GM23248 (cell line): ENCODE measurements at regions not wholly inside any gene's neighbourhood (a gene's known extent, or its start where the extent isn't known, plus 50 kb on each side); places are given as distances from the start of the nearest gene placed in this dataset.
"Not testable (repeated sequence)": the region's sequence is repeated elsewhere in the genome, so short reads cannot be mapped to it uniquely, and the experiment has no call there.

Experiments
- DNase-seq: peaks from one replicate; pipeline ENCODE4 v3.0.0-alpha.2; 2015
- H2AFZ ChIP-seq: fragments of 200-600 bp; sonication (generic); 2 replicates; pipeline ENCODE4 v1.6.1; 2016; ENCODE audit warnings: antibody characterized with exemption
- H3F3A ChIP-seq: fragments of 200-600 bp; sonication (generic); 2 replicates; pipeline ENCODE4 v1.6.1; 2016; ENCODE audit warnings: mild to moderate bottlenecking, antibody characterized with exemption, mixed run types; ENCODE audit not compliant: insufficient read depth
- H3K27ac ChIP-seq: fragments of 200-600 bp; sonication (generic); 2 replicates; pipeline ENCODE4 v1.5.1; 2016; ENCODE audit warnings: mild to moderate bottlenecking
- H3K27me3 ChIP-seq: fragments of 200-600 bp; sonication (generic); replicated peaks from 2 replicates; pipeline ENCODE4 v1.6.1; 2016; ENCODE audit warnings: mild to moderate bottlenecking; ENCODE audit not compliant: insufficient read depth
- H3K36me3 ChIP-seq: fragments of 200-600 bp; sonication (generic); 2 replicates; pipeline ENCODE4 v1.6.1; 2016; ENCODE audit warnings: low read depth, mild to moderate bottlenecking
- H3K4me1 ChIP-seq: fragments of 200-600 bp; sonication (generic); 2 replicates; pipeline ENCODE4 v1.6.1; 2016; ENCODE audit warnings: mild to moderate bottlenecking; ENCODE audit not compliant: insufficient read depth
- H3K4me2 ChIP-seq: fragments of 200-600 bp; sonication (generic); one replicate; pipeline ENCODE4 v1.6.1; 2016; ENCODE audit warnings: mild to moderate bottlenecking; ENCODE audit not compliant: unreplicated experiment
- H3K4me3 ChIP-seq: fragments of 200-600 bp; sonication (generic); 2 replicates; pipeline ENCODE4 v1.5.1; 2016; ENCODE audit warnings: mild to moderate bottlenecking
- H3K79me2 ChIP-seq: fragments of 200-600 bp; sonication (generic); 2 replicates; pipeline ENCODE4 v1.6.1; 2016; ENCODE audit warnings: mild to moderate bottlenecking; ENCODE audit not compliant: insufficient read depth
- H3K9ac ChIP-seq: fragments of 200-600 bp; sonication (generic); 2 replicates; pipeline ENCODE4 v1.6.1; 2016; ENCODE audit warnings: mild to moderate bottlenecking
- H3K9me2 ChIP-seq: fragments of 200-600 bp; sonication (generic); 2 replicates; pipeline ENCODE4 v1.6.1; 2016; ENCODE audit warnings: mixed run types, mild to moderate bottlenecking, moderate library complexity; ENCODE audit not compliant: insufficient read depth
- H3K9me3 ChIP-seq: fragments of 200-600 bp; sonication (generic); one replicate; pipeline ENCODE4 v1.6.1; 2017; ENCODE audit warnings: low read depth
- H4K20me1 ChIP-seq: fragments of 200-600 bp; sonication (generic); 2 replicates; pipeline ENCODE4 v1.6.0; 2016; ENCODE audit not compliant: insufficient read depth
- EZH2 ChIP-seq: fragments of 200-600 bp; sonication (generic); IDR thresholded peaks from 2 replicates; pipeline ENCODE4 v1.6.1; 2018; ENCODE audit warnings: antibody characterized with exemption, mild to moderate bottlenecking; ENCODE audit not compliant: insufficient read depth, poor library complexity, severe bottlenecking
- EZH2phosphoT487 ChIP-seq: fragments of 200-600 bp; sonication (generic); IDR thresholded peaks from 2 replicates; pipeline ENCODE4 v1.6.1; 2018; ENCODE audit warnings: antibody characterized with exemption, moderate library complexity, mild to moderate bottlenecking, low read depth; ENCODE audit not compliant: insufficient read depth
- WGBS, 2 experiments: methylation state at CpG; one replicate each; pipeline ENCODE4 v1.1.6; 2015 to 2017; ENCODE audit warnings: low lambda C conversion rate in 2 of 2, low coverage in 1 of 2; ENCODE audit errors: missing lambda C conversion rate in 2 of 2; 5-methylcytosine and 5-hydroxymethylcytosine counted together
- in situ Hi-C: fragments of 300-500 bp; cut with MboI; formaldehyde crosslinking; loops from 2 replicates; pipeline ENCODE4 v1.15.0; 2020

DNA sequence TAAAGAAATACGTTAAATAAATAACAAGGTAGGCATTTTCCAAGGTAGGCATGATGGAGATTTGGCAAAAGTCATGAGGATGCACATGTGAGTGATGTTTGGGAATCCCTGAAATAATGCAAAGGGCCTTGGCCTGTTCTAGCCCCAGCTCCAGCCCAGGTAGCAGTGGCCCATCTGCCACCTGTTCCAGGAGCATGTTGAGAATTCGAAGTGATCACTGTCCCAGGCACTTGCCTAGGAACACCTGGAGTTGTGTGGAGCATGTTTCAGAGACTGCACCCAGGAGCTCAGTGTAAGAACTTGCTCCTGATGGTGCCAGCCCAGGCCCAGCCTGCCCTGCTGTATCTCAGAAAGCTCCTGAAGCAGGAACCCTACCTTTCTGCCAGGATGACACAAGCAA is 201.4 kb downstream of the NPIPB11 start:
- H3K27ac ChIP-seq, H3K4me3 ChIP-seq, H3F3A ChIP-seq, DNase-seq, H2AFZ ChIP-seq, in situ Hi-C loops, H3K79me2 ChIP-seq, H3K4me2 ChIP-seq, H3K36me3 ChIP-seq, H3K9ac ChIP-seq, H4K20me1 ChIP-seq, H3K9me2 ChIP-seq, H3K27me3 ChIP-seq, H3K9me3 ChIP-seq: not testable (repeated sequence)
- WGBS, 2 experiments = 91 to 95% methylated on average over 2 of the region's 2 CpGs
- H3K4me1 ChIP-seq = peaks cover 24% of the 10 kb centered on the region

DNA sequence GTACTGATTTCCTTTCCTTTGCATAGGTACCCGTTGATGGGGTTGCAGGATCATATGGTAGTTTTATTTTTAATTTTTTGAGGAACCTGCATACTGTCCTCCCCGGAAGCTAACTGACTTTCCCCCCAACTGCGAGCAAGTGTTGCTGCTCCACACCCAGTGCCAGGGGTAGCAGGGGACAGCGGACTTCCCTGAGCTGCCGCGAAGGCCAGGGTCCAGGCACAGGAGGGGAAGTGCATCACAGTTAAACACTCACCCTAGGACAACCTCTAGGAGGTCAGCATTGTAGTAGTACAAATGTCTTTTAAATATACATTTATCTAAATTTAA is 201.7 kb downstream of the NPIPB11 start:
- Histone ChIP-seq H2AFZ (no peak overlapping the region), H3K9ac (no peak overlapping the region), H3K4me1 (peaks cover 26% of the 10 kb centered on the region), H3K9me2 (no peaks in the 10 kb centered on the region), H3K36me3 (no peaks in the 10 kb centered on the region), H3K4me3 (no peak overlapping the region), H4K20me1 (no peaks in the 10 kb centered on the region), H3K4me2 (no peak overlapping the region), H3K79me2 (no peaks in the 10 kb centered on the region), H3K27me3 (no peaks in the 10 kb centered on the region), H3K27ac (no peak overlapping the region), H3F3A (peaks cover 7% of the 10 kb centered on the region; the same call in 1 of the 2 replicates), H3K9me3 (no peaks in the 10 kb centered on the region)
- DNase-seq = no peak
- TF ChIP-seq EZH2 = no peak
- TF ChIP-seq EZH2phosphoT487 = no peak
- in situ Hi-C loops = no loop called here
- WGBS, 2 experiments = 82 to 83% methylated on average over 6 of the region's 6 CpGs

DNA sequence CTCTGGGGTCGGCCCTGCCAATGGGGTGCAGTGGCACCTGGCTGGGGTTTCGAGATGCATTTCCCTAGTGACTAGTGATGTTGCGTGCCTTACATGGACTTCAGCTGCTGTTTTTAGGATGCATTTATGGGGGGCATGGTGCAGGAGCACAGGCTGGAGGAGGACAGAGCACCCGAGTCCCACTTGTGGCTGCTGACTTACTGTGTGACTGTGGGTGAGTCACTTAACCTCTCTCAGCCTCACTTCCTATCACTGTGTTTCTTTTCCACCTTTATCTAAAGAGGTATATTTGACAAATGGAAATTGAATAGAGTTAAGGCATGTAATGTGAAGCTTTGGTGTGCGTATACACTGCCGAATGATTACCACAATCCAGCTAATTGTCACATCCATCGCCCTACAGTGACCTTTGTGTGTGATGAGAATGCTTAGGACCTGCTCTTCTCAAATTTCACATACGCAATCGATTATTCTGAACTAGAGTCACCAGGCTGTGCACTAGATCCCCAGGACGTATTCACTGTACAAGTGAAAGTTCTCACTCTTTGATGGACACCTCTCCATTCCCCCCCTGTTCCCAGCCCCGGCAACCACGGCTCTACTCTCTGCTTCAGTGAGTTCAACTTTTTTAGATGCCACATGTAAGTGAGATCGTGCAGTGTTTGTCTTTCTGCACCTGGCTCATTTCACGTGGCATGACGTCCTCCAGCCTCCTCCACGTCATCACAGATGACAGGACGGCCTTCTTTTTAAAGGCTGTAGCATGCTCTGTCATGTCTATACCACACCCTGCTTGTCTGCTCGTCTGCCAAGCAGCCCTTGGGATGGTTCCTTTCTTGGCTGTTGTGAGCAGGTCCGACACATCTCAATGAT is 202.3 kb downstream of the NPIPB11 start:
- in situ Hi-C loops, DNase-seq, H3K9ac ChIP-seq, H3K4me2 ChIP-seq, H3K9me3 ChIP-seq, H3K36me3 ChIP-seq, H2AFZ ChIP-seq, H3K9me2 ChIP-seq, H3K27ac ChIP-seq, H4K20me1 ChIP-seq, H3K79me2 ChIP-seq, H3K4me3 ChIP-seq, H3K27me3 ChIP-seq: not testable (repeated sequence)
- H3F3A ChIP-seq = peaks cover 12% of the 10 kb centered on the region; the same call in 1 of the 2 replicates
- whole genome bisulfite sequencing, 2 experiments = 63 to 69% methylated on average over 19 of the region's 19 CpGs
- peaks cover 32% of the 10 kb centered on the region for H3K4me1 ChIP-seq

DNA sequence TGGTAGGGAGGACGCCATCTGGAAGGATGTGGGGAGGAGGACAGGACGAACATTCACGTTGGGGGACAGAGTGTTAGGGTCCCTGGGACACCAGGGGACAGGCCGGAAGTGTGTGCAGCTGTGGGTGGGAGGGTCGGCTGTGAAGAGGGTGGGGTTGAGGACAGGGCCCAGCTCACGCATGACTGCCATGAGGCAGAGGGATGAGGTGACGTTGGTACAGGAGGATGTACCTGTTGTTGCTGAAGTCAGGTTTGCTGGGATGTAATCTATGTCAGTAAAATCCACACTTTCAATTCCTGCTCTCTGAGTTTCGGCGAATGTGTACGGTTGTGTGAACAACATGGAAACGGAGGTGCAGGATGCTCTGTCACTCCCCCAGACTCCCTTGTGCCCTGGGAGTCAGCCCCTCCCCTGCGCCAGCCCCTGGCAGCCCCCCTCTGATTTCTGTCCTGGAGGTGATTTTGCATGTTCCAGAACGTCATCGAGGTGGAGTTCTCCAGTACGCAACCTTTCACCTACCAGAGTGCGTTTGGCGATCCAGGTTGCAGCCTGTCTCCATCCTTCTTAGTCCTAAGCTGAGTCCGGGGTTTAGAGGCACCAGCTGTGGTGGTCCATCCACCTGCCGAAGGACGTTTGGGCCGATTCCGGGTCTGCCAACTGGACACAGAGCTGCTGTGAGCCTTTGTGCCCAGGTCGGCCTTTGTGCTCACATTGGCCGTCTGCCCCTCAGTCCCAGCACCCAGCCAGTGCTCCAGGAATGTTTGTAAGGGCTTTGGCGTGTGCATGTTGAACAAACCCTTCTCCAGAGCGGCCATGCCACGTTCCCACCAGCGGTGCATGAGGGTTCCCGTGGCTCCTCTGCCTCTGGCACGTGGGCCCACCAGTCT is 203.2 kb downstream of the NPIPB11 start:
- DNase-seq, H3K9me2 ChIP-seq, H3K4me3 ChIP-seq, H3K36me3 ChIP-seq, H2AFZ ChIP-seq, H3K79me2 ChIP-seq, in situ Hi-C loops, H3K27me3 ChIP-seq, H3K9ac ChIP-seq, H3K9me3 ChIP-seq, H4K20me1 ChIP-seq, H3K27ac ChIP-seq, H3K4me2 ChIP-seq: not testable (repeated sequence)
- Histone ChIP-seq H3F3A (peaks cover 13% of the 10 kb centered on the region; the same call in 1 of the 2 replicates), H3K4me1 (peaks cover 35% of the 10 kb centered on the region)
- 85 to 91% methylated on average over 28 to 30 of the region's 30 CpGs for WGBS, 2 experiments

DNA sequence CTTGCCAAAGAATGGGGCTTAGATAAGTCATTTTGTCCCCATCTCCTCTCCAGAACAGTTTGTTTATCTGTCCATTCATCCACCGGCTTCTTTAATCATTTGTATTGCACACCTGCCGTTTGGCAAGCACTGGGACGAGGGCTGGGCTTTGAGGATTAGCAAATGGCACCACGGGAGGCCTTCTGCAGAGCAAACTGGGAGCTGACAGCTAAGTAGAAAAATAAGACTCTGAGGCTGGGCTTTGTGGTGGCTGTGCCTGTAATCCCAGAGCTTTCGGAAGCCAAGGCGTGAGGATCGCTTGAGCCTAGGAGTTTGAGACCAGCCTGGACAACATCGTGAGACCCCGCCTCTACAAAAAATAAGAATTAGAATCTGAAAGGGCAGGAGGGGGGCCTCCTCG is 203.9 kb downstream of the NPIPB11 start:
- H3K9me2 ChIP-seq, H4K20me1 ChIP-seq, H3K4me3 ChIP-seq, H3K4me2 ChIP-seq, H3K9ac ChIP-seq, H3K79me2 ChIP-seq, H3K9me3 ChIP-seq, H2AFZ ChIP-seq, H3K27me3 ChIP-seq, DNase-seq, H3K36me3 ChIP-seq, in situ Hi-C loops: not testable (repeated sequence)
- Histone ChIP-seq H3K4me1 (peaks cover 35% of the 10 kb centered on the region), H3F3A (peaks cover 13% of the 10 kb centered on the region; the same call in 1 of the 2 replicates), H3K27ac (peak overlapping the region; percentile 97)
- 52 to 53% methylated on average over 10 of the region's 10 CpGs for WGBS, 2 experiments

DNA sequence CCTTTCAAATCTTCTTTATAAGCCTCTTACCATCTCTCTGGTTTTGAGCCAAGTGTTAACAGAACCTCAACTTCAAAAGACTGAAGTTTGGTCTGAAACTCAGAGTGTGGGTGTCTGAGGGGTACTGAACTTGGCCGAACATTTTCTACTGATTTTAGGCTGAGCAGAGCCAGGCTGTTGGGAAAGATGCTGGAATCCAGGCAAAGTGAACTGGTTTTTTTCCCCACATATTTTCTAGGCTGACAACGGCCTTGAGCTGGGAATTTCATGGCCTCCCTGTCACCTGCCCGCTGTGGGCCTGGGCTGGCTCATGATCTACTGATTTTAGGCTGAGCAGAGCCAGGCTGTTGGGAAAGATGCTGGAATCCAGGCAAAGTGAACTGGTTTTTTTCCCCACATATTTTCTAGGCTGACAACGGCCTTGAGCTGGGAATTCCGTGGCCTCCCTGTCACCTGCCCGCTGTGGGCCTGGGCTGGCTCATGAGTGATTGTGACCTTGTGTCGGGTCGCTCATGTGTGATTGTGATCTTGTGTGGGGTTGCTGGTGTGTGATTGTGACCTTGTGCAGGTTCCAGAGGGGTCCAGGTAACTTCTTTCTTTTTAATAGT is 204.4 kb downstream of the NPIPB11 start:
- H3K9me2 ChIP-seq, H3K36me3 ChIP-seq, in situ Hi-C loops, H3K79me2 ChIP-seq, H3K4me3 ChIP-seq, H3K9me3 ChIP-seq, H3K27me3 ChIP-seq, H3K9ac ChIP-seq, H4K20me1 ChIP-seq: not testable (repeated sequence)
- Histone ChIP-seq H3K27ac (peak overlapping the region; percentile 97), H2AFZ (peak overlapping the region; percentile 2; the same call in 1 of the 2 replicates), H3K4me1 (peaks cover 35% of the 10 kb centered on the region), H3F3A (peaks cover 13% of the 10 kb centered on the region; the same call in 1 of the 2 replicates), H3K4me2 (peak overlapping the region; percentile 0)
- WGBS, 2 experiments = 15 to 24% methylated on average over 8 of the region's 8 CpGs
- DNase-seq = peak; percentile 33
